Esophagus squamous epithelium (tissue), 5 donors: ENCODE measurements at regions not wholly inside any gene's neighbourhood (a gene's known extent, or its start where the extent isn't known, plus 50 kb on each side); places are given as distances from the start of the nearest gene placed in this dataset.

Experiments
- DNase-seq: peaks from one replicate; lab custom pipeline; 2025; lab: John Stamatoyannopoulos, UW
- H3K27ac ChIP-seq, 4 donors: fragments of 200-600 bp; sonication (generic); one replicate each; pipeline ENCODE4 v1.5.1; 2016 to 2019; ENCODE audit warnings: mild to moderate bottlenecking in 1 of 4
- H3K27me3 ChIP-seq, 4 donors: fragments of 200-600 bp; sonication (generic); 1 replicate in 3 of 4; 2 replicates in 1 of 4; pipeline versions ENCODE4 v1.5.1 to v1.6.0; 2017 to 2021; ENCODE audit warnings: antibody characterized with exemption in 1 of 4
- H3K36me3 ChIP-seq, 3 donors: fragments of 200-600 bp; sonication (generic); one replicate each; pipeline ENCODE4 v1.5.1; 2016 to 2019
- H3K4me1 ChIP-seq, 3 donors: fragments of 200-600 bp; sonication (generic); one replicate each; pipeline ENCODE4 v1.5.1; 2017 to 2019
- H3K4me3 ChIP-seq, 4 donors: fragments of 200-600 bp; sonication (generic); 1 replicate in 3 of 4; 2 replicates in 1 of 4; pipeline ENCODE4 v1.5.1; 2016 to 2019; ENCODE audit warnings: mild to moderate bottlenecking in 2 of 4, moderate library complexity in 1 of 4
- H3K9me3 ChIP-seq, 3 donors: fragments of 200-600 bp; sonication (generic); one replicate each; pipeline ENCODE4 v1.5.1; 2016 to 2019
- CTCF ChIP-seq, 6 experiments: fragments of 450-650 bp in 4 of 6; fragments of 200-600 bp in 2 of 6; sonication (generic) in 2 of 6; IDR thresholded peaks; one replicate each; pipeline ENCODE4 v1.5.1; 2016 to 2019; ENCODE audit warnings: antibody characterized with exemption in 6 of 6, mild to moderate bottlenecking in 4 of 6, moderate library complexity in 4 of 6
- POLR2A ChIP-seq, 4 donors: fragments of 450-650 bp; IDR thresholded peaks; one replicate each; pipeline ENCODE4 v1.6.1; 2017; ENCODE audit warnings: antibody characterized with exemption in 4 of 4, mild to moderate bottlenecking in 4 of 4, moderate library complexity in 3 of 4
- WGBS, 2 donors: methylation state at CpG; one replicate each; pipeline ENCODE4 v1.1.5; 2018; 5-methylcytosine and 5-hydroxymethylcytosine counted together
- intact Hi-C: fragments of 100-400 bp; cut with DNase I; formaldehyde crosslinking; loops from one replicate; pipeline ENCODE4 v1.15.0; 2022
- donor health status: DM: yes; HTN: yes; CAD: no.

- H3K27ac ChIP-seq = no peak overlapping the region
- H3K4me1 ChIP-seq = no peaks in the 10 kb centered on the region
- 78 to 94% methylated on average over 3 of the region's 3 CpGs for WGBS, 2 donors
- H3K9me3 ChIP-seq = no peaks in the 10 kb centered on the region
- DNase-seq = no peak
- TF ChIP-seq POLR2A (IDR thresholded peaks at IDR 0.05) (no peak), CTCF (IDR thresholded peaks at IDR 0.05) (no peak)
- no peak overlapping the region for H3K4me3 ChIP-seq
- intact Hi-C loops = no loop called here
- no peaks in the 10 kb centered on the region for H3K27me3 ChIP-seq
- H3K36me3 ChIP-seq = no peaks in the 10 kb centered on the region
Observed at GRCh38 chr9:79824265-79824664, 252.5 kb downstream of the TLE4 start.

- no peak overlapping the region for H3K27ac ChIP-seq
- no peak overlapping the region for H3K4me3 ChIP-seq
- H3K9me3 ChIP-seq = no peaks in the 10 kb centered on the region
- DNase-seq = no peak
- 64 to 74% methylated on average over 6 of the region's 6 CpGs for WGBS, 2 donors
- intact Hi-C loops = no loop called here
- TF ChIP-seq POLR2A (IDR thresholded peaks at IDR 0.05) (no peak), CTCF (IDR thresholded peaks at IDR 0.05) (no peak)
- H3K4me1 ChIP-seq = no peaks in the 10 kb centered on the region
- no peaks in the 10 kb centered on the region for H3K27me3 ChIP-seq
- H3K36me3 ChIP-seq = no peaks in the 10 kb centered on the region
Observed at GRCh38 chr9:79817438-79818004, 245.8 kb downstream of the TLE4 start.

- H3K36me3 ChIP-seq = no peaks in the 10 kb centered on the region
- no peaks in the 10 kb centered on the region for H3K27me3 ChIP-seq
- no peak overlapping the region for H3K27ac ChIP-seq
- H3K4me1 ChIP-seq = peaks cover 0 to 8% (median 0%) of the 10 kb centered on the region in 3 donors
- 55 to 61% methylated on average over 1 of the region's 1 CpG for WGBS, 2 donors
- TF ChIP-seq POLR2A (IDR thresholded peaks at IDR 0.05) (no peak), CTCF (IDR thresholded peaks at IDR 0.05) (no peak)
- DNase-seq = no peak
- H3K9me3 ChIP-seq = no peaks in the 10 kb centered on the region
- intact Hi-C loops = no loop called here
- no peak overlapping the region for H3K4me3 ChIP-seq
Observed at GRCh38 chr9:79813258-79813638, 241.5 kb downstream of the TLE4 start.

- intact Hi-C loops = no loop called here
- no peaks in the 10 kb centered on the region for H3K9me3 ChIP-seq
- peaks cover 0 to 8% (median 0%) of the 10 kb centered on the region in 3 donors for H3K4me1 ChIP-seq
- TF ChIP-seq CTCF (IDR thresholded peaks at IDR 0.05) (no peak), POLR2A (IDR thresholded peaks at IDR 0.05) (no peak)
- peak overlapping the region in 1 of 4 donors; percentile 16 for H3K4me3 ChIP-seq
- WGBS, 2 donors = 44 to 52% methylated on average over 8 of the region's 8 CpGs
- H3K27me3 ChIP-seq = no peaks in the 10 kb centered on the region
- H3K27ac ChIP-seq = no peak overlapping the region
- no peak for DNase-seq
- H3K36me3 ChIP-seq = no peaks in the 10 kb centered on the region
Observed at GRCh38 chr9:79812507-79813257, 240.9 kb downstream of the TLE4 start.

GRCh38 chr9:79812099-79812498, 240.3 kb downstream of the TLE4 start:
- H3K4me1 ChIP-seq = peaks cover 0 to 8% (median 0%) of the 10 kb centered on the region in 3 donors
- 47% methylated on average over 3 of the region's 3 CpGs for WGBS, 2 donors
- intact Hi-C loops = no loop called here
- TF ChIP-seq POLR2A (IDR thresholded peaks at IDR 0.05) (no peak), CTCF (IDR thresholded peaks at IDR 0.05) (no peak)
- no peak overlapping the region for H3K4me3 ChIP-seq
- no peaks in the 10 kb centered on the region for H3K36me3 ChIP-seq
- no peak for DNase-seq
- no peaks in the 10 kb centered on the region for H3K27me3 ChIP-seq
- no peak overlapping the region for H3K27ac ChIP-seq
- H3K9me3 ChIP-seq = no peaks in the 10 kb centered on the region
